ENCODE measurements at regions not wholly inside any gene's neighbourhood (a gene's known extent, or its start where the extent isn't known, plus 50 kb on each side); places are given as distances from the start of the nearest gene placed in this dataset.

- TF ChIP-seq CTCF (IDR thresholded peaks at IDR 0.05) (no peak), POLR2A (IDR thresholded peaks at IDR 0.05) (no peak)
- ATAC-seq (no peak), DNase-seq (no peak)
- WGBS (ENCODE audit: insufficient coverage, low coverage, low lambda C conversion rate, missing lambda C conversion rate), result 38% methylated on average over 1 of the region's 1 CpG
- Histone ChIP-seq H3K27me3 (no peaks in the 10 kb centered on the region), H3K27ac (no peak overlapping the region), H3K9me3 (no peaks in the 10 kb centered on the region), H3K4me1 (no peaks in the 10 kb centered on the region), H3K36me3 (no peaks in the 10 kb centered on the region), H3K4me3 (no peak overlapping the region)
- intact Hi-C loops (cut with DNase I), result no loop called here
Measured at GRCh38 chr5:120297616-120298015, 166.5 kb upstream of the PRR16 start.

- no peak overlapping the region for H3K4me3 ChIP-seq
- no peak overlapping the region for H3K27ac ChIP-seq
- intact Hi-C loops (cut with DNase I), result no loop called here
- ATAC-seq (no peak), DNase-seq (no peak)
- H3K9me3 ChIP-seq, result no peaks in the 10 kb centered on the region
- H3K4me1 ChIP-seq, result no peaks in the 10 kb centered on the region
- H3K36me3 ChIP-seq, result no peaks in the 10 kb centered on the region
- WGBS (ENCODE audit: insufficient coverage, low coverage, low lambda C conversion rate, missing lambda C conversion rate), result 38% methylated on average over 1 of the region's 1 CpG
- no peak for TF ChIP-seq CTCF (IDR thresholded peaks at IDR 0.05)
- no peak for TF ChIP-seq POLR2A (IDR thresholded peaks at IDR 0.05)
- H3K27me3 ChIP-seq, result no peaks in the 10 kb centered on the region
Measured at GRCh38 chr5:120298981-120299380, 165.1 kb upstream of the PRR16 start.

GRCh38 chr5:120304663-120305062 lies 159.4 kb upstream of the PRR16 start:
- Histone ChIP-seq H3K4me1 (no peaks in the 10 kb centered on the region), H3K27ac (no peak overlapping the region), H3K36me3 (no peaks in the 10 kb centered on the region), H3K9me3 (no peaks in the 10 kb centered on the region), H3K4me3 (no peak overlapping the region), H3K27me3 (no peaks in the 10 kb centered on the region)
- DNase-seq (no peak), ATAC-seq (no peak)
- WGBS (ENCODE audit: insufficient coverage, low coverage, low lambda C conversion rate, missing lambda C conversion rate), result 19% methylated on average over 2 of the region's 2 CpGs
- no peak for TF ChIP-seq POLR2A (IDR thresholded peaks at IDR 0.05)
- no peak for TF ChIP-seq CTCF (IDR thresholded peaks at IDR 0.05)
- intact Hi-C loops (cut with DNase I), result no loop called here

- TF ChIP-seq CTCF (IDR thresholded peaks at IDR 0.05) (no peak), POLR2A (IDR thresholded peaks at IDR 0.05) (no peak)
- H3K36me3 ChIP-seq, result no peaks in the 10 kb centered on the region
- H3K9me3 ChIP-seq, result no peaks in the 10 kb centered on the region
- intact Hi-C loops (cut with DNase I), result no loop called here
- H3K4me1 ChIP-seq, result no peaks in the 10 kb centered on the region
- DNase-seq (no peak), ATAC-seq (no peak)
- no peaks in the 10 kb centered on the region for H3K27me3 ChIP-seq
- no peak overlapping the region for H3K27ac ChIP-seq
- WGBS (ENCODE audit: insufficient coverage, low coverage, low lambda C conversion rate, missing lambda C conversion rate), result 24% methylated on average over 3 of the region's 3 CpGs
- H3K4me3 ChIP-seq, result no peak overlapping the region
Measured at GRCh38 chr5:120306303-120306702, 157.8 kb upstream of the PRR16 start.

GRCh38 chr5:120314191-120314590 lies 149.9 kb upstream of the PRR16 start:
- Histone ChIP-seq H3K36me3 (no peaks in the 10 kb centered on the region), H3K27me3 (no peaks in the 10 kb centered on the region), H3K4me3 (no peak overlapping the region), H3K9me3 (no peaks in the 10 kb centered on the region), H3K4me1 (no peaks in the 10 kb centered on the region), H3K27ac (no peak overlapping the region)
- intact Hi-C loops (cut with DNase I), result no loop called here
- DNase-seq, result no peak
- TF ChIP-seq POLR2A (IDR thresholded peaks at IDR 0.05) (no peak), CTCF (IDR thresholded peaks at IDR 0.05) (no peak)
- no peak for ATAC-seq

Data from right lobe of liver (tissue), 6 donors.